Left ventricle myocardium inferior (tissue), 1 donor: ENCODE measurements at regions not wholly inside any gene's neighbourhood (a gene's known extent, or its start where the extent isn't known, plus 50 kb on each side); places are given as distances from the start of the nearest gene placed in this dataset.

Source experiments
- DNase-seq: peaks from one replicate; pipeline ENCODE4 v3.0.0-alpha.2; 2020
- H3K27ac ChIP-seq: fragments of 200-600 bp; replicated peaks from 2 replicates; pipeline ENCODE4 v1.8.0; 2021
- H3K27me3 ChIP-seq: fragments of 200-600 bp; 2 replicates; pipeline ENCODE4 v1.8.0; 2021; ENCODE audit warnings: low read depth
- H3K36me3 ChIP-seq: fragments of 200-600 bp; 2 replicates; pipeline ENCODE4 v1.8.0; 2021
- H3K4me1 ChIP-seq: fragments of 200-600 bp; 2 replicates; pipeline ENCODE4 v1.8.0; 2021
- H3K4me3 ChIP-seq: fragments of 200-600 bp; 2 replicates; pipeline ENCODE4 v1.8.0; 2021; ENCODE audit warnings: mild to moderate bottlenecking, moderate library complexity
- H3K9me3 ChIP-seq: fragments of 200-600 bp; replicated peaks from 2 replicates; pipeline ENCODE4 v1.8.0; 2021
- CTCF ChIP-seq: fragments of 200-600 bp; IDR thresholded peaks from 2 replicates; pipeline ENCODE4 v1.8.0; 2021; ENCODE audit warnings: antibody characterized with exemption, mild to moderate bottlenecking, borderline replicate concordance
- intact Hi-C: fragments of 100-400 bp; cut with micrococcal nuclease; formaldehyde crosslinking; loops from one replicate; pipeline ENCODE4 v1.11.0; 2022
- donor health status: DM: no; HTN: yes; CAD: no; lungs with severe emphysema.

DNA sequence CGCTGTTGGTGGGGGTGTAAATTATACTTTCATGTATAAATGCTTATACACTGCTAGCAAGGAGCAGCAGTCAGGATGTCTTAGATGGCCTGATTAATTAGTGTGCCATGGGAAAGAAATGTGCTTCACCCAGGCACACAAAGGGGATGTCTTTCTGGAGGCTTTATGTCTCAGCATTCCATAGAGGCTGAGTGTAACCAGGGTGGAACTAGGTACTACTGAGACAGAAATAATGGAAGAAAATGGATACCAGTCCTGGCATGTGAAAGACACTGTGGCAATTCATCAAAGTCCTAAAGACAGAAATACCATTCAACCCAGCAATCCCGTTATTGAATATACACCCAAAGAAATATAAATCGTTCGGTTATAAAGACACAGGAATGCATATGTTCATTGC is 52.5 kb downstream of the PF4 start:
- no peaks in the 10 kb centered on the region for H3K27me3 ChIP-seq
- no peaks in the 10 kb centered on the region for H3K36me3 ChIP-seq
- no peak for DNase-seq
- intact Hi-C loops, result no loop called here
- no peaks in the 10 kb centered on the region for H3K4me1 ChIP-seq
- H3K4me3 ChIP-seq, result no peak overlapping the region
- H3K9me3 ChIP-seq, result no peaks in the 10 kb centered on the region
- no peak overlapping the region for H3K27ac ChIP-seq
- no peak for TF ChIP-seq CTCF

- H3K27ac ChIP-seq, result no peak overlapping the region
- intact Hi-C loops, result no loop called here
- no peaks in the 10 kb centered on the region for H3K4me1 ChIP-seq
Measured at GRCh38 chr4:73923631-73923937, 54.4 kb downstream of the CXCL1 start.

GRCh38 chr4:73922766-73923630 is 53.8 kb downstream of the CXCL1 start:
- no peaks in the 10 kb centered on the region for H3K4me1 ChIP-seq
- no peaks in the 10 kb centered on the region for H3K27me3 ChIP-seq
- DNase-seq, result no peak
- H3K9me3 ChIP-seq, result no peaks in the 10 kb centered on the region
- no peak overlapping the region for H3K27ac ChIP-seq
- no peaks in the 10 kb centered on the region for H3K36me3 ChIP-seq
- peak; percentile 51 for TF ChIP-seq CTCF
- intact Hi-C loops, result no loop called here
- H3K4me3 ChIP-seq, result no peak overlapping the region

More at GRCh38 chr4:73923631-73923937, 54.4 kb downstream of the CXCL1 start:
- no peak for TF ChIP-seq CTCF
- no peak for DNase-seq
- no peak overlapping the region for H3K4me3 ChIP-seq
- no peaks in the 10 kb centered on the region for H3K36me3 ChIP-seq
- no peaks in the 10 kb centered on the region for H3K27me3 ChIP-seq
- H3K9me3 ChIP-seq, result no peaks in the 10 kb centered on the region

- DNase-seq, result no peak
- intact Hi-C loops, result no loop called here
- no peaks in the 10 kb centered on the region for H3K4me1 ChIP-seq
- H3K27ac ChIP-seq, result no peak overlapping the region
- no peak overlapping the region for H3K4me3 ChIP-seq
- no peaks in the 10 kb centered on the region for H3K36me3 ChIP-seq
- no peak for TF ChIP-seq CTCF
- no peaks in the 10 kb centered on the region for H3K9me3 ChIP-seq
- no peaks in the 10 kb centered on the region for H3K27me3 ChIP-seq
Measured at GRCh38 chr4:73922317-73922716, 53.1 kb downstream of the CXCL1 start.
